OCI-LY1 (cell line): ENCODE measurements at regions not wholly inside any gene's neighbourhood (a gene's known extent, or its start where the extent isn't known, plus 50 kb on each side); places are given as distances from the start of the nearest gene placed in this dataset.

Source experiments
- H2AFZ ChIP-seq: fragments of 200-600 bp; sonication (generic), shearing (Covaris generic); 2 replicates; pipeline ENCODE4 v1.6.0; 2014; ENCODE audit warnings: antibody characterized with exemption, mild to moderate bottlenecking, low read length
- H3F3A ChIP-seq: fragments of 200-600 bp; sonication (generic), shearing (Covaris generic); 2 replicates; pipeline ENCODE4 v1.6.0; 2014; ENCODE audit warnings: mild to moderate bottlenecking, antibody characterized with exemption, low read length, moderate library complexity; ENCODE audit not compliant: insufficient read depth
- H3K27ac ChIP-seq: fragments of 200-600 bp; sonication (generic); 2 replicates; pipeline ENCODE4 v1.5.1; 2014; ENCODE audit warnings: low read length, mixed run types, mild to moderate bottlenecking, low read depth; ENCODE audit not compliant: poor library complexity, severe bottlenecking
- H3K27me3 ChIP-seq: fragments of 200-600 bp; sonication (generic); 2 replicates; pipeline ENCODE4 v1.6.0; 2014; ENCODE audit warnings: antibody characterized with exemption, mild to moderate bottlenecking, low read length, moderate library complexity; ENCODE audit not compliant: insufficient read depth
- H3K36me3 ChIP-seq: fragments of 200-600 bp; sonication (generic); 2 replicates; pipeline ENCODE4 v1.6.1; 2014; ENCODE audit warnings: mild to moderate bottlenecking, antibody characterized with exemption, low read length, moderate library complexity, mixed read lengths; ENCODE audit not compliant: insufficient read depth
- H3K4me1 ChIP-seq: fragments of 200-600 bp; sonication (generic); 2 replicates; pipeline ENCODE4 v1.5.1; 2014; ENCODE audit warnings: mild to moderate bottlenecking, low read length, moderate library complexity; ENCODE audit not compliant: insufficient read depth, severe bottlenecking
- H3K4me2 ChIP-seq: fragments of 200-600 bp; sonication (generic), shearing (Covaris generic); 2 replicates; pipeline ENCODE4 v1.6.1; 2014; ENCODE audit warnings: low read length
- H3K4me3 ChIP-seq: fragments of 200-600 bp; sonication (generic); 2 replicates; pipeline ENCODE4 v1.5.1; 2014; ENCODE audit warnings: low read length, low read depth, mild to moderate bottlenecking, mixed read lengths; ENCODE audit not compliant: poor library complexity, severe bottlenecking
- H3K79me2 ChIP-seq: fragments of 200-600 bp; shearing (Covaris generic); 2 replicates; pipeline ENCODE4 v1.6.1; 2016; ENCODE audit warnings: mixed run types, low read length, mixed read lengths; ENCODE audit not compliant: insufficient read depth
- H3K9ac ChIP-seq: fragments of 200-600 bp; sonication (generic), shearing (Covaris generic); 2 replicates; pipeline ENCODE4 v1.6.1; 2014; ENCODE audit warnings: mild to moderate bottlenecking, low read length, mixed read lengths
- H3K9me2 ChIP-seq: fragments of 200-600 bp; sonication (generic), shearing (Covaris generic); 2 replicates; pipeline ENCODE4 v1.6.1; 2014; ENCODE audit warnings: low read depth, mild to moderate bottlenecking, low read length, mixed read lengths
- H3K9me3 ChIP-seq: fragments of 200-600 bp; shearing (Covaris generic); 2 replicates; pipeline ENCODE4 v1.6.1; 2014; ENCODE audit warnings: low read length, mixed read lengths
- H4K20me1 ChIP-seq: fragments of 200-600 bp; sonication (generic), shearing (Covaris generic); 2 replicates; pipeline ENCODE4 v1.6.0; 2016; ENCODE audit warnings: mild to moderate bottlenecking, low read length; ENCODE audit not compliant: insufficient read depth
- CTCF ChIP-seq: fragments of 200-600 bp; sonication (generic), shearing (Covaris generic); IDR thresholded peaks from 2 replicates; pipeline ENCODE4 v1.5.1; 2017; ENCODE audit warnings: mild to moderate bottlenecking, antibody characterized with exemption, low read length, moderate library complexity, mixed read lengths
- EZH2 ChIP-seq: fragments of 200-600 bp; sonication (generic), shearing (Covaris generic); IDR thresholded peaks from 2 replicates; pipeline ENCODE4 v1.8.0; 2017; ENCODE audit warnings: borderline replicate concordance, mixed run types, mild to moderate bottlenecking, antibody characterized with exemption, low read length, moderate library complexity, mixed read lengths

GRCh38 chr17:79531191-79532095 is 79.4 kb downstream of the RBFOX3 start:
- Histone ChIP-seq H3F3A (no peaks in the 10 kb centered on the region), H3K9me2 (no peaks in the 10 kb centered on the region), H3K4me1 (no peaks in the 10 kb centered on the region), H3K9me3 (no peaks in the 10 kb centered on the region), H3K27ac (no peak overlapping the region), H2AFZ (no peak overlapping the region), H3K9ac (no peak overlapping the region), H3K4me3 (no peak overlapping the region), H3K4me2 (no peak overlapping the region), H3K79me2 (no peaks in the 10 kb centered on the region), H3K36me3 (no peaks in the 10 kb centered on the region), H4K20me1 (no peaks in the 10 kb centered on the region), H3K27me3 (0 out of 2 replicates have a peak, but pooled peaks cover 5% of the 10 kb centered on the region)
- TF ChIP-seq EZH2 (no peak), CTCF (no peak)

- TF ChIP-seq CTCF (no peak), EZH2 (no peak)
Measured at GRCh38 chr17:79530361-79531105, 80.3 kb downstream of the RBFOX3 start.

GRCh38 chr17:79529661-79530081 is 81.2 kb downstream of the RBFOX3 start:
- Histone ChIP-seq H3K9me3 (no peaks in the 10 kb centered on the region), H3K4me2 (no peak overlapping the region), H3K9me2 (no peaks in the 10 kb centered on the region), H3F3A (no peaks in the 10 kb centered on the region), H3K79me2 (no peaks in the 10 kb centered on the region), H3K4me3 (no peak overlapping the region), H3K4me1 (no peaks in the 10 kb centered on the region), H3K9ac (no peak overlapping the region), H4K20me1 (no peaks in the 10 kb centered on the region), H2AFZ (no peak overlapping the region), H3K36me3 (no peaks in the 10 kb centered on the region), H3K27me3 (peaks cover 9% of the 10 kb centered on the region; the same call in 1 of the 2 replicates), H3K27ac (no peak overlapping the region)
- TF ChIP-seq EZH2 (no peak), CTCF (no peak)

More at GRCh38 chr17:79530361-79531105, 80.3 kb downstream of the RBFOX3 start:
- Histone ChIP-seq H3K27me3 (peaks cover 9% of the 10 kb centered on the region; the same call in 1 of the 2 replicates), H3F3A (no peaks in the 10 kb centered on the region), H4K20me1 (no peaks in the 10 kb centered on the region), H3K4me3 (no peak overlapping the region), H3K79me2 (no peaks in the 10 kb centered on the region), H3K36me3 (no peaks in the 10 kb centered on the region), H3K4me2 (no peak overlapping the region), H2AFZ (no peak overlapping the region), H3K9me2 (no peaks in the 10 kb centered on the region), H3K9me3 (no peaks in the 10 kb centered on the region), H3K27ac (no peak overlapping the region), H3K9ac (no peak overlapping the region), H3K4me1 (no peaks in the 10 kb centered on the region)
